MM.1S (cell line): ENCODE measurements at regions not wholly inside any gene's neighbourhood (a gene's known extent, or its start where the extent isn't known, plus 50 kb on each side); places are given as distances from the start of the nearest gene placed in this dataset.
"Not testable (repeated sequence)": the region's sequence is repeated elsewhere in the genome, so short reads cannot be mapped to it uniquely, and the experiment has no call there.

ENCODE experiments used
- DNase-seq: peaks from one replicate; pipeline ENCODE4 v3.0.0-alpha.2; 2015
- H2AFZ ChIP-seq: fragments of 300-600 bp; sonication (generic); 2 replicates; pipeline ENCODE4 v1.6.0; 2016; ENCODE audit warnings: antibody characterized with exemption, low read length
- H3F3A ChIP-seq: fragments of 300-600 bp; sonication (generic); 2 replicates; pipeline ENCODE4 v1.6.1; 2016; ENCODE audit warnings: mild to moderate bottlenecking, antibody characterized with exemption, low read length, moderate library complexity, mixed read lengths; ENCODE audit not compliant: insufficient read depth
- H3K27ac ChIP-seq: fragments of 300-600 bp; sonication (generic); 2 replicates; pipeline ENCODE4 v1.5.1; 2016; ENCODE audit warnings: mild to moderate bottlenecking, low read length
- H3K27me3 ChIP-seq: fragments of 300-600 bp; sonication (generic); replicated peaks from 2 replicates; pipeline ENCODE4 v1.6.0; 2016; ENCODE audit warnings: low read length; ENCODE audit not compliant: insufficient read depth
- H3K36me3 ChIP-seq: fragments of 300-600 bp; sonication (generic); replicated peaks from 2 replicates; pipeline ENCODE4 v1.6.1; 2016; ENCODE audit warnings: mild to moderate bottlenecking, low read length, mixed read lengths; ENCODE audit not compliant: insufficient read depth
- H3K4me1 ChIP-seq: fragments of 300-600 bp; sonication (generic); 2 replicates; pipeline ENCODE4 v1.6.1; 2016; ENCODE audit warnings: low read length, mixed read lengths
- H3K4me2 ChIP-seq: fragments of 300-600 bp; sonication (generic); 2 replicates; pipeline ENCODE4 v1.6.0; 2016; ENCODE audit warnings: low read depth, low read length
- H3K4me3 ChIP-seq: fragments of 300-600 bp; sonication (generic); 2 replicates; pipeline ENCODE4 v1.5.1; 2016; ENCODE audit warnings: low read length, mixed read lengths
- H3K79me2 ChIP-seq: fragments of 300-600 bp; sonication (generic); 2 replicates; pipeline ENCODE4 v1.6.1; 2016; ENCODE audit warnings: mixed run types, low read length, mixed read lengths
- H3K9ac ChIP-seq: fragments of 300-600 bp; sonication (generic); 2 replicates; pipeline ENCODE4 v1.6.1; 2016; ENCODE audit warnings: low read length, mixed read lengths
- H3K9me2 ChIP-seq: fragments of 300-600 bp; sonication (generic); replicated peaks from 2 replicates; pipeline ENCODE4 v1.6.1; 2016; ENCODE audit warnings: mild to moderate bottlenecking, low read length, mixed read lengths; ENCODE audit not compliant: insufficient read depth
- H3K9me3 ChIP-seq: fragments of 300-600 bp; sonication (generic); replicated peaks from 2 replicates; pipeline ENCODE4 v1.6.1; 2016; ENCODE audit warnings: mild to moderate bottlenecking, low read length, mixed read lengths; ENCODE audit not compliant: insufficient read depth
- H4K20me1 ChIP-seq: fragments of 300-600 bp; sonication (generic); 2 replicates; pipeline ENCODE4 v1.6.1; 2016; ENCODE audit warnings: mild to moderate bottlenecking, low read length, moderate library complexity, mixed read lengths; ENCODE audit not compliant: insufficient read depth
- CTCF ChIP-seq: fragments of 300-600 bp; sonication (generic); IDR thresholded peaks from 2 replicates; pipeline ENCODE4 v1.5.1; 2016; ENCODE audit warnings: antibody characterized with exemption, low read length, mixed read lengths
- EZH2 ChIP-seq: fragments of 300-600 bp; sonication (generic); optimal IDR thresholded peaks from 2 replicates; pipeline ENCODE3; 2017; ENCODE audit warnings: low read depth, mild to moderate bottlenecking, antibody characterized with exemption, low read length, mixed read lengths
- EZH2phosphoT487 ChIP-seq: fragments of 300-600 bp; sonication (generic); IDR thresholded peaks from 2 replicates; pipeline ENCODE4 v1.6.1; 2018; ENCODE audit warnings: antibody characterized with exemption, low read length

GRCh38 chr11:29061452-29061851 is 953.3 kb downstream of the METTL15 start:
- TF ChIP-seq EZH2 (no peak), EZH2phosphoT487 (no peak), CTCF (no peak)
- H3K4me3 ChIP-seq: no peak overlapping the region
- H3K9ac ChIP-seq: no peak overlapping the region
- no peaks in the 10 kb centered on the region for H3K36me3 ChIP-seq
- no peak overlapping the region for H3K4me2 ChIP-seq
- no peaks in the 10 kb centered on the region for H3K9me2 ChIP-seq
- no peak for DNase-seq
- H3K4me1 ChIP-seq: no peaks in the 10 kb centered on the region
- H3K9me3 ChIP-seq: no peaks in the 10 kb centered on the region
- H3F3A ChIP-seq: no peaks in the 10 kb centered on the region
- H3K27ac ChIP-seq: no peak overlapping the region
- H4K20me1 ChIP-seq: no peaks in the 10 kb centered on the region
- no peaks in the 10 kb centered on the region for H3K79me2 ChIP-seq
- no peaks in the 10 kb centered on the region for H3K27me3 ChIP-seq
- no peak overlapping the region for H2AFZ ChIP-seq

GRCh38 chr11:29056487-29056886 is 948.3 kb downstream of the METTL15 start:
- H3K9me3 ChIP-seq, H3K79me2 ChIP-seq, H3K4me1 ChIP-seq, H3K9ac ChIP-seq, H3F3A ChIP-seq, H2AFZ ChIP-seq, H3K27me3 ChIP-seq, H3K36me3 ChIP-seq, DNase-seq, H3K27ac ChIP-seq, H3K4me3 ChIP-seq, H3K9me2 ChIP-seq, H3K4me2 ChIP-seq, H4K20me1 ChIP-seq: not testable (repeated sequence)

GRCh38 chr11:29051935-29052334 is 943.7 kb downstream of the METTL15 start:
- H3K27ac ChIP-seq: no peak overlapping the region
- no peaks in the 10 kb centered on the region for H4K20me1 ChIP-seq
- no peak overlapping the region for H3K9ac ChIP-seq

GRCh38 chr11:29050962-29051361 is 942.8 kb downstream of the METTL15 start:
- H3K9me3 ChIP-seq, H3K4me3 ChIP-seq, H2AFZ ChIP-seq, H3K9me2 ChIP-seq, H3K9ac ChIP-seq, H3K27me3 ChIP-seq, DNase-seq, H3K4me1 ChIP-seq, H4K20me1 ChIP-seq, H3K4me2 ChIP-seq, H3K27ac ChIP-seq, H3F3A ChIP-seq, H3K79me2 ChIP-seq, H3K36me3 ChIP-seq: not testable (repeated sequence)

More at GRCh38 chr11:29051935-29052334, 943.7 kb downstream of the METTL15 start:
- no peak for DNase-seq
- H3K4me1 ChIP-seq: no peaks in the 10 kb centered on the region
- no peak overlapping the region for H3K4me3 ChIP-seq
- no peak for TF ChIP-seq CTCF
- no peak for TF ChIP-seq EZH2phosphoT487
- TF ChIP-seq EZH2: no peak
- H3K9me3 ChIP-seq: no peaks in the 10 kb centered on the region
- H3K27me3 ChIP-seq: no peaks in the 10 kb centered on the region
- no peaks in the 10 kb centered on the region for H3F3A ChIP-seq
- H3K36me3 ChIP-seq: no peaks in the 10 kb centered on the region
- no peak overlapping the region for H2AFZ ChIP-seq
- H3K79me2 ChIP-seq: no peaks in the 10 kb centered on the region
- H3K9me2 ChIP-seq: no peaks in the 10 kb centered on the region
- no peak overlapping the region for H3K4me2 ChIP-seq
